HG03045 (cell line): ENCODE measurements at regions not wholly inside any gene's neighbourhood (a gene's known extent, or its start where the extent isn't known, plus 50 kb on each side); places are given as distances from the start of the nearest gene placed in this dataset.
"Not testable (repeated sequence)": the region's sequence is repeated elsewhere in the genome, so short reads cannot be mapped to it uniquely, and the experiment has no call there.

Experiments used
- ATAC-seq: cut with Tn5 transposase; IDR thresholded peaks from one replicate; pipeline ENCODE4 v1.9.1; 2021; ENCODE audit warnings: mild to moderate bottlenecking, moderate library complexity; ENCODE audit not compliant: unreplicated experiment

DNA sequence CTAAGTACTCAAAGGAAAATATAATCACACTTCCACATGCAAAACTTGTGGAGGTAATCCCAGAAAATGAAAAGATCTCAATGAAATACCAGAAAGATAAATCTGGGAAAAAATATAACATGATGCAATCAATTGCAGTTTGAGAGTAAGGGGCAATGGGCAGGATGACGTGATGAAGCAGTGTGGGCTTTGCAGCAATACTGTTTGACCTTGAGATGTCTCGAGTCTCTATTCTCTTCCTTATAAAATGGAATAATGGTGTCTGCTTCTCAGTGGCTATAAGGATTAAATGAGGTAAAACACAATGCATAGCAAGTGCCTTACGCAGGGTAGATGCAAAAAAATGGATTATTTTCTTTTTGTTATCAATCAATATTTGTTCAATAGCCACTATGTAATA, 447.5 kb downstream of the BUD13 start:
- ATAC-seq, result no peak

GRCh38 chr11:116324077-116324476, 448.7 kb downstream of the BUD13 start:
- not testable (repeated sequence) for ATAC-seq

DNA sequence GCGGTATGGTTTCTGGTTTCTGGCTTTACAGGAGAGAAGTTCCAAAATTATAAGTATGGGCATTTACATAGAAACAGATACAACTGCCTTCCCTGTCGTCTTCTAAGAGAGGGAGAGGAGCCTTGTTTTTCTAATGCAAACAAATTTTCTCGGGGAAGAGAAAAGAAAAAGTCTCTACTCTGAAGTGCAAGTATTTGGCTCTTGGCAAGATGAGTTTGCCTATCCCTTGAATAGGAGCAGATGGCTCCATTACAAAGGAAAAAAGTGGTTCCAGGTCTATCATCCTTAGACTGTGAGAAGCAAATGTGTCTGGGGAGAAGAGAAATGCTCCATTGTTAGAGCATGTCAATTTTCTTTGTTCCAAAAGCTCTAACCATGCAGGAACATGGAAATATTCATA, 455.6 kb downstream of the BUD13 start:
- ATAC-seq, result no peak

DNA sequence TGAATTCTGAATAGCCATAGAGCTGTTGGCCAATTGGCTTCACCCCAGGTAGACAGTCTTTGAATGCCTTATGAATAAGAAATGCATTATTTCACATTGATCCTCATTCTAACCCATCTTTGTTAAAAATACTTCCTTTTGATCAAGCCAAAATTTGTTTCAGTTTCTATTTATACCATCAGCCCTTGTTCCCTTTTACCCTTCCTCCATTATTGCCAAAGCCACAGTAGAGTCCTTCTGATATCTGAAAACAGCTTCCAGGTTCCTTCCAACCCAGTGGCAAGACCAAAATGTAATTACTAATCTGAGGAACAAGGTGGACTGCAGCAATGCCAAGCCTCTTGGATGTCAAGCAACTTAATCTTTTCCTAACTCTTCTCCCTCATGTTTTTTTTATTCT, 458.8 kb downstream of the BUD13 start:
- no peak for ATAC-seq

- ATAC-seq, result no peak
Observed at GRCh38 chr11:116312570-116313391, 460.0 kb downstream of the BUD13 start.

GRCh38 chr11:116311206-116311605, 461.6 kb downstream of the BUD13 start:
- ATAC-seq, result no peak

- ATAC-seq, result no peak
Observed at GRCh38 chr11:116310698-116311097, 462.1 kb downstream of the BUD13 start.

GRCh38 chr11:116310226-116310625, 462.6 kb downstream of the BUD13 start:
- ATAC-seq, result no peak

- no peak for ATAC-seq
Observed at GRCh38 chr11:116309446-116309845, 463.3 kb downstream of the BUD13 start.

DNA sequence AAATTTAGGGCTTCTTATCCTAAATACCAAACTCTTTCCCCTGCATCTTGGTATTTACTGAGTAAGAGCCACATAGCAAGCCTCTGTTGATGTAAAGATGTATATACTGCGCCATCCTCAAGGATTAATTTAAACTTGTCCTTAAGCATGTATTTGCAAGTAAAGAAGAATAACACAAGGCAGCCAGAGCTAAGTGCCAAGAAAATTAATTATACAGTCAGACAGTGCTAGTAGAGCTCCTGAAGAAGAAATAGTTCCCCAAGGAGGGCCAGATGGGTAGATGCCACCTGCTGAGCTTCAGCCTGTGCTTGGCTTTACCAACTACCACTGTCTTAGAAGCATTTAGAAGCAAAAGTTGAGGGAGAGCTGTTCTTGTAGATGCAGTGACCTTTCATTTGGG, 470.0 kb downstream of the BUD13 start:
- no peak for ATAC-seq

DNA sequence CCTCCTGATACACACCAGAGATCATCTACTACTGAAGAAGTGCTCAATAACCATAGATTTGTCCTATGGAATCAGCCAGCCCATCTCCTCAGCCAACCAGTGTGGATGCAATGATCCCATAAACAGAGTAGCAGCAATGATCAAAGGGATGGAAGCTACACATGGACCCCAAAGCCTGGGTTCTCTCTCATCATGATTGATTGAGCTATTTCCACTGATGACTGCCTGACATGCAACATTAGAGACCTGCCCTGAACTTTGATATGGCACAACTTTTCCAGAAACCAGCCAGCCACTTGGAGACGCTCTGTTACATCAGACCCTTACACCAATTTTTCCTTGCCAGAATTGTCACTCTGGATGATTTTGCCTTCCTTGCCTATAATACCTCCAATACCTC, 471.6 kb downstream of the BUD13 start:
- ATAC-seq, result no peak

- ATAC-seq, result no peak
Observed at GRCh38 chr11:116300232-116300631, 472.6 kb downstream of the BUD13 start.

GRCh38 chr11:116294630-116295029, 478.2 kb downstream of the BUD13 start:
- no peak for ATAC-seq

- ATAC-seq, result no peak
Observed at GRCh38 chr11:116287866-116288265, 484.9 kb downstream of the BUD13 start.

DNA sequence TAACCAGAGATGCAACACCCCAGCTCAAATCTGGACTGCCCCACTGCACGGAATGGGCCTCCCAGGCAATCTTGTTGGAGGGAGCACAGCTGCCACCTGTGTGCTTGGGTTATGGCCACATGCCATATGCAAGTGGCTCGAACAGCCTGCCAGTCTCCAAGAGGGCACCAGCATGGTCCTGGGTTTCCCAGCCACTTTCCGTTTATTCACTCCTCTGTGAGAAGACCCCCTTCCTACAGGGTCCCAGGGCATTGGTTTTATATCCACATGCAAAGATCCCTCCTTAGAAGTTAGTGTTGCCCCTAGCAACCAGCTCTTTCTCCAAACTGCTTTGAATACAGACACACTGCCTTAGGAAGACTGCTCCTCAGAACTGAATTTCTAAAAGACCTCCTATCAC, 487.8 kb downstream of the BUD13 start:
- ATAC-seq, result no peak

DNA sequence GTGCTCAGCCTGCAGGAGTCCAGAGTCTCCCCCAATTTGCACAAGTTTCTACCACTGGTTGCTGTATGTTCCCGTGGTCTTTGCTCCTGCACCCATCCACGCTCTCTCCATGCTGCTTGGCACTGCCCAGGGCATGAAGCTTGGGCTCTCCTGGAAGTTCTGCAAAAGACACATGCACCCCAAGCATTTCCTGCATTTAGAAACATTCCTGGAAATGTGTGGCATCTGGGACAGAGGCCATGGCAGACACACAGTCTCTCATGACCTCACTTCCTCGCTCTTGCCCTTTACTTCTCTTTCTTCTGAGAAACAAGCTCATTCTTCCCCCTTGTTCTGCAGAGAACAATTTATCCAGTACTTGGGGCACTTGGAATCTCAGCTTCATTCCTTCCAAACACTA, 489.5 kb downstream of the BUD13 start:
- ATAC-seq, result no peak

- ATAC-seq, result no peak
Observed at GRCh38 chr11:116282481-116282880, 490.3 kb downstream of the BUD13 start.

DNA sequence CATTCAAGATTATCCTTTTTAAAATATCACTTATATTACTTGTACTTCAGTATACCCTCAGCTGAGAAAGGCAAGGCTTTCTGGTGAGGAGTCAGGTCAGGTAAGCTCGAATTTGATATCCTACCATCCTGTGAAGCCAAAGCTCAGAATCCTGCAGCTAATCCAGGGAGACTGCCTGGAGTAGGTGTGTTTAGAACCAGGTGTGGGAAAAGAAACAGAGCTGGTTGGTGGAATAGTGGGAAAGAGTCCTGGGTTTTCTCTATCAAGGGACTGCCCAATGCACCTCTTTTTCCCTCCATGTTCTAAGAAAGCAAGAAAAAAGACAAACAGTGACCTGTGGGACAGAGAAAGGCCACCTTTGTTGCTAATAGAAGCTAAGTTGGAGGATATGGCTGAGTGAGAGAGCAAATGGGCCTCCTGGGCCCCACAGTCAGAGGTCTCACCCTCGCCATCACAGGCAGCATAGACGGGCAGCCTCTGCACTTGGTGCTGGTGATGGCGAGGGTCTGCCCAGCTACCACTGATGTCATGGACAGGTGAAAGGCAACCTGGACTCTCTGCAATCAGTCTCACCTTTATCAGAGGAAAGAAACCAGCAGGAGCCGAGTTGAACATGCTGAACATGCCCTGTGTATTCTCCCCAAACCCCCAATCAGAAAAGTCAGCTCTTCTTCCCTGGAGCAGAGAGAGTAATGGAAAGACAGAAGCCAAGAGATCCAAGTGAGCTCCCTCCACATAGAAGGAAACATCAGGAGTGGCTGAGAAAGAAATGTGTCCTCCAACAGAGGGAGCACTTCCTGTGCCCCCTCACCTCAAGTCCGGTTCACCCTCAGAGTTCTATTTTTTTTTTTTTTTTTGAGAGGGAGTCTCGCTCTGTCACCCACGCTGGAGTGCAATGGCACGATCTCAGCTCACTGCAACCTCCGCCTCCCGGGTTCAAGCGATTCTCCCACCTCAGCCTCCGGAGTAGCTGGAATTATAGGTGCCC, 491.3 kb downstream of the BUD13 start:
- no peak for ATAC-seq

- ATAC-seq, result no peak
Observed at GRCh38 chr11:116279511-116279910, 493.3 kb downstream of the BUD13 start.

DNA sequence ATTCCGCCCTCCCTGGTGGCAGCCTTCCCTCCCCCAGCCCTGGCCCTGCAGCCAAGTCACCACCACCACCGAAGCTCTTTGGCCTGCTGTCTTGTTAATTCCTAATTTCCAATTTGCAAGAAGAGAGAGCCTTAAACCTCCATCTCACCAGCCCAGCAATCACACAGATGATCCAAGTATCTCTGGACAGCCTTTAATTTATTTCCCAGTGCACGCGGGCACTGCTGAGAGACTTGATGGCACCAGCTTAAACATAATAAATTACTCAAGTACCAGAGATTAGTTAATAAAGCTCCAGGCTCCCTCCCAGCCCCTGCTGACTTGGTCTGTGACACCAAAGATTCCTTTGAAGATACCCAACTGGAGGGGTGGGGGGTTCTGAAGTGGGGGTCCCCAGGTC, 494.7 kb downstream of the BUD13 start:
- no peak for ATAC-seq

DNA sequence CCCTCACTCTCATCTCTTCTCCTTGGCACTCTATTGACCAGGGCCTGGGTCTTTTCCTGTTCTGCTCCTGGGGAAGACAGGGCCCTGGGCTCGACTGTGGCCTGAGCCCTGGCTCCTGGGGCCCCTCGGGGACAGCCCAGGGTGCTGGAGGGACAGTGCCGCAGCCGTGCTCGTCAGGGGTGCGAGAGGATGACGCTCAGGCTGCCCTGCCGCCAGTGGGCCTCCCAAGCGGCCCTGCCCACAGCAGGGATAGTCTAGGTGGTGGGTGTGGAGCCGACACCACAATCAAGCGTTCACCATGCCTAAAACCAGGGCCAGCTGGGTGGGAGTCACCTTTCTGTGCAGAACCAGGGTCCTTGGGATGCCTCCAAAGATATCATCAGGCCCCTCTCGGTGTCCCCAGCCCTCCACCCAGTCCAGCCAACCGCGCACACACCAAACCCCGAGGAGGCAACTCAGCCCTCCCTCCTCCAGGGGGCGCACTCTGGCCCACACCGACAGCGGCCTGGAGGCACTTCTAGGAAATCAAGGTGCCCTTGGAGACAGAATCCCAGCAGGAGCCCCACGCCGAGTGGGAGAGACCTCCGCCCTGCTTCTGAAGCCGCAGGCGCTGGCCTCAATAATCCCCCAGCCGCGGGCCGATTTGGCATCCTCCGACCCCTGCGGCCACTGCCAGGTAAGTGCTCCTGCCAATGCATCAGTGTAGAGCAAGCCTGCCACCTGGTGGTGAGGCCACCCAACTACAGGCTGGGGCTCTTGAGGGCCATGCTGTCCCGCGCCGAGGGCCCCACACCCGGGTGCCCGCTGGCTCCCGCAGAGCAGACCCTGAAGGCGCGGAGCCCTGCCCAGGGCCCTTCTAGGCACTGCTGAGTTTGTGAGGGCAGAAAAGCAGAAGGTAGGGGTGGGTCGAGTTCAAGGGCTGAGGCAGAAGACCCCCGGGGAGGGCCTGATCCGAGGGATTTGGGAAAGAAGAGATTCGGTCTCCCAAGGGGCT, 496.4 kb downstream of the BUD13 start:
- peak; percentile 74 for ATAC-seq
